ENCODE measurements at regions not wholly inside any gene's neighbourhood (a gene's known extent, or its start where the extent isn't known, plus 50 kb on each side); places are given as distances from the start of the nearest gene placed in this dataset.

- no peak for TF ChIP-seq CTCF (IDR thresholded peaks at IDR 0.05)
- TF ChIP-seq POLR2A (IDR thresholded peaks at IDR 0.05): no peak
Observed at GRCh38 chr9:85212209-85212608, 529.5 kb downstream of the AGTPBP1 start.
